Omental fat pad (tissue), 3 donors: ENCODE measurements at regions not wholly inside any gene's neighbourhood (a gene's known extent, or its start where the extent isn't known, plus 50 kb on each side); places are given as distances from the start of the nearest gene placed in this dataset.

Source experiments
- ATAC-seq: fragments of 150-250 bp; one replicate; pipeline ENCODE4 v1.9.1; 2016; ENCODE audit warnings: mild to moderate bottlenecking, moderate library complexity; ENCODE audit not compliant: low FRiP score
- DNase-seq: peaks from one replicate; pipeline ENCODE4 v3.0.0-alpha.2; 2019; ENCODE audit warnings: low spot score
- TF ChIP-seq, protein P1 (sequence below), 3 donors: fragments of 450-650 bp; IDR thresholded peaks; one replicate each; pipeline ENCODE4 v1.5.1; 2016 to 2017; ENCODE audit warnings: antibody characterized with exemption in 3 of 3, mild to moderate bottlenecking in 3 of 3, moderate library complexity in 2 of 3

DNA sequence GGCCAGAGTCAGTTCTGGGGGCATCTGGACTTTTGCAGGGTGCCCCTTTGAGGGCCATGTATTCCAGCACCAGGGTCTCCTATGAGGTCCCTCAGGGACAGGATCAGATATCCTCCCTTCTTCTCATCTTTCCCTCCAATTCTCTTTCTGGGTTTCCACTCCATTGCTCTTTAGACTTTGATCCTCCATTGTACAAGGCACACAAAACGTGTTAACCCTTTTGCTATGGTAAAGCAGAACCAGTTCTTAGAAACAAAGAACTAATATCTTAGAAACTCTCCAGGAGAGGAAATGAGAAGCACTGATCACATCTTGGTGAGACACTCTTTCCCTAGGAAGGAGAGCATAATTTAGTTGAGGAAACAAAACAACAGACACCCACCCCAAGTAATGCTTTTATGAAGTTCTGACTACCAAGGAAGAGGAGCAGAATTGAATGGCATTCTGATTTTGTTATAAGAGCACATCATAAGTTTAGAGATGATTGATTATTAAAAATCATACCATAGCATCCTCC, 200.7 kb upstream of the NPY2R start:
- TF ChIP-seq, protein P1, sequence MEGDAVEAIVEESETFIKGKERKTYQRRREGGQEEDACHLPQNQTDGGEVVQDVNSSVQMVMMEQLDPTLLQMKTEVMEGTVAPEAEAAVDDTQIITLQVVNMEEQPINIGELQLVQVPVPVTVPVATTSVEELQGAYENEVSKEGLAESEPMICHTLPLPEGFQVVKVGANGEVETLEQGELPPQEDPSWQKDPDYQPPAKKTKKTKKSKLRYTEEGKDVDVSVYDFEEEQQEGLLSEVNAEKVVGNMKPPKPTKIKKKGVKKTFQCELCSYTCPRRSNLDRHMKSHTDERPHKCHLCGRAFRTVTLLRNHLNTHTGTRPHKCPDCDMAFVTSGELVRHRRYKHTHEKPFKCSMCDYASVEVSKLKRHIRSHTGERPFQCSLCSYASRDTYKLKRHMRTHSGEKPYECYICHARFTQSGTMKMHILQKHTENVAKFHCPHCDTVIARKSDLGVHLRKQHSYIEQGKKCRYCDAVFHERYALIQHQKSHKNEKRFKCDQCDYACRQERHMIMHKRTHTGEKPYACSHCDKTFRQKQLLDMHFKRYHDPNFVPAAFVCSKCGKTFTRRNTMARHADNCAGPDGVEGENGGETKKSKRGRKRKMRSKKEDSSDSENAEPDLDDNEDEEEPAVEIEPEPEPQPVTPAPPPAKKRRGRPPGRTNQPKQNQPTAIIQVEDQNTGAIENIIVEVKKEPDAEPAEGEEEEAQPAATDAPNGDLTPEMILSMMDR (IDR thresholded peaks at IDR 0.05): no peak
- DNase-seq (no peak), ATAC-seq (no peak)

DNA sequence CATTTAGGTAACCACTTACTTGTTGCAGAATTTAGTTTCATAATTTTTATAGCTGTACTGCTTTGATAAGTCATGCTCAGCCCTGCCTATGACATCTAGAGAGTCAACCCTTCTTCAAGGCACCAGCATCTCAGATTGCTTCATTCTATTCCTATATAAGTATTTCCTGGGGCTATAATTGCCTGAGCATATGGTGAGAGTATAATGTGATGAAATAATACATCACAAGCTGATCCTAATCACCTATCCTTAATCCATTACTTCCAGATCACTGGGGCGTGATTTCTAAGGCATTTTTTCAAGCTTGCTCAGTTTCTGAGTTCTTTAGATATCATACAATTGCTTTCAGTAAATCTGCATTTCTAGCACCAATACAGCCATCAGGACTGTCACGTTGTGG, 200.0 kb upstream of the NPY2R start:
- TF ChIP-seq, protein P1 (IDR thresholded peaks at IDR 0.05): no peak
- ATAC-seq: no peak
- DNase-seq: no peak

DNA sequence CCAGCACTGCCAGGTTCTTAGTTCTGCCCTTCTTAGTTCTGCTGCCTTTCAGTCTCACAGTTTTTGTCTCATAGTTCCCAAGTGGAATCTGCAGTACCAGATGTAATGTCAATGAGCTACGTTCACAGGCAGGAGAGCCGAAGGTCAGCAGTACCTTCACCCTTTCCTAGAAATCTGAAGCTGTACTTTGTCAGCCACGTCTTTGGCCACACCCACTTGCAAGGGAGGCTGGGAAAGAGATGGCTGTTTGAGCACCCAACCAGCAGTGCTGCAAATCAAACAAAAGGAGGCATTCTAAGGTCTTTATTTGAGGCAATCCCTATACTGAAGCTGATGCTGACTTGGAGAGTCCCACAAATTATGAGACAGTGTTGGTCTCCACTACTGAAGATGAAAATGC, 199.1 kb upstream of the NPY2R start:
- DNase-seq (no peak), ATAC-seq (no peak)
- TF ChIP-seq, protein P1 (IDR thresholded peaks at IDR 0.05): no peak

DNA sequence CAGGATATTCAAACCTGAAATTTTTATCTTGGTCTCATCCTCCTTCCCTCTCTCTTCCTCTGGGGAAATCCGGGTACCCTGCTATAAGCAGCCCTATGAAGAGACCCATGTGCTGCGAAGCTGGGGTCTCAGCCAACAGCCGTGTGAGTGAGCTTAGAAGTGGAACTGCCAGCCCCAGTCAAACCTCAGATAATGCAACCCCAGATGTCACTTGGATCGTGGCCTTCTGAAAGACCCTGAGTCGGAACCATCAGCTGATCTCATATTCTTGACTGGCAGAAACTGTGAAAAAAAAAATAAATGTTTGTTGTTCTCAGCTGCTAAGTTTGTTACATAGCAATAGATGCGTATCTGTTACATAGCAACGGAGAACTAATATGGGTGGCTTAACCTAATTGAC, 198.1 kb upstream of the NPY2R start:
- TF ChIP-seq, protein P1 (IDR thresholded peaks at IDR 0.05): no peak
- ATAC-seq: no peak
- DNase-seq: no peak

DNA sequence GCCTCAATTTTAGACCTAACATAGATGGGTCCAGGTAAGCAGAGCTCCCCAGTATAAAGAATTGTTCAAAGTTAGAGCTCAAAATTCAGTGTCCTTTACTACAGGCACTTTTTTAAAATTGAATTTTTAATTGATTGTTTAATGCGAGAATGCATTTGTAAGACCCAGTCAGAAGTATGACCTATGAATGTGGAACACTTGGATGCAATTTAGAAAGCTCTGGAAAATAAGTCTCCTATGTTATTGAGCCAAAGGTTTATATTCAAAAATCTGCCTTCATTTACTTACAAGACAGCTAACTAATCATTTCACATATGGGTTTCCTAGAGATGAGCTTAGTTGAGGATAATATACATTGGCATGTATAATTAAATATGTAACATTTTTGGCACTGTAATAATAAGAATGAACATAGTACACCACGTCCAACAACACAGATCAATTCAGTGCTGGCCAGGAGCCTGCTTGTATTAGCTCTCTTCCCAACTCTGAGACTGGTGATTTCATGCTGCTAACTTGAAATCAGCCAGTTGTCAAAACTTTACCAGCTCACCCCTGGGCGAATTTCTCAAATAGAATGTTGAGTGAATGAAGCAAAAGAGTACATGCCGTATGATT, 197.2 kb upstream of the NPY2R start:
- TF ChIP-seq, protein P1 (IDR thresholded peaks at IDR 0.05): no peak
- DNase-seq: no peak
- ATAC-seq: no peak

DNA sequence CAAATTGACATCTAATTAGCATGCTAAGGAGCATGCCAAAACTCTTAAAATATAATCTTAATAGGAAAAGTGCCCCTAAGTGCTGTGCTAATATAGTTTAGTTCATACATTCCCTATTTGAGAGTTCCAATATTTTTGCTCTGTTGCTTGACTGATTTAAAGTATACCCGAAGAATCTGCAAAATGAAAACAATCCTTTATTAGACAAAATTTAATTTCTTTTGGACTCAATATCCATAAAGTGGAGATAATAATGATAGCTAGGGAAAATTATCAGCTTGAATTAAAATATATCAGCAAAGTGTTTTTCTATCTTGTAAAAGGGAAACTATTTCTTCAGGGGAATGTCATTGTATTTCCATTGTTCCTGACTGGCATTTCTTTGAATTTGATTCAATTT, 196.0 kb upstream of the NPY2R start:
- DNase-seq (no peak), ATAC-seq (no peak)

DNA sequence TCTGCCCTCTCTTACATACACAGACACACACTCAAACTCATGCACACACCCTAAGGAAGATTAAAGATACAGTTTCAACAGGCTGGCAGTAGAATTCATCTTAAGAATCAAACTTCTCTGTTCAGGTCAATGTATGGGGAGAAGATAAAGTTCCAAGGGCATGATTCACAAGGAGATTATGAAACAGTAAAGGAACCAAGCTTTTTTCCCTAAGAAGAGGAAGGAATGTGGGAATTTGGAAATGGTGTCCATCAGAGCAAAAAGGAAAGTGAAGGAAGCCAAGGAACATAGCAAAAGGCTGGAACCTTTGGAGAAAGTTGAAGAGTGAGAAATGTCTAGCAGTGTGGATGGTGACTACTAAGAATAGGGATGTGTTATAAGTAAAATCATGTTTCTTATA, 191.0 kb upstream of the NPY2R start:
- TF ChIP-seq, protein P1 (IDR thresholded peaks at IDR 0.05): no peak
- DNase-seq (no peak), ATAC-seq (no peak)

More for the DNA sequence above, 196.0 kb upstream of the NPY2R start:
- TF ChIP-seq, protein P1 (IDR thresholded peaks at IDR 0.05): no peak
